GM19240 (cell line): ENCODE measurements at regions not wholly inside any gene's neighbourhood (a gene's known extent, or its start where the extent isn't known, plus 50 kb on each side); places are given as distances from the start of the nearest gene placed in this dataset.

Experiments used
- DNase-seq: peaks from one replicate; pipeline ENCODE4 v3.0.0; 2011; ENCODE audit warnings: low spot score; ENCODE audit not compliant: insufficient read length

DNA sequence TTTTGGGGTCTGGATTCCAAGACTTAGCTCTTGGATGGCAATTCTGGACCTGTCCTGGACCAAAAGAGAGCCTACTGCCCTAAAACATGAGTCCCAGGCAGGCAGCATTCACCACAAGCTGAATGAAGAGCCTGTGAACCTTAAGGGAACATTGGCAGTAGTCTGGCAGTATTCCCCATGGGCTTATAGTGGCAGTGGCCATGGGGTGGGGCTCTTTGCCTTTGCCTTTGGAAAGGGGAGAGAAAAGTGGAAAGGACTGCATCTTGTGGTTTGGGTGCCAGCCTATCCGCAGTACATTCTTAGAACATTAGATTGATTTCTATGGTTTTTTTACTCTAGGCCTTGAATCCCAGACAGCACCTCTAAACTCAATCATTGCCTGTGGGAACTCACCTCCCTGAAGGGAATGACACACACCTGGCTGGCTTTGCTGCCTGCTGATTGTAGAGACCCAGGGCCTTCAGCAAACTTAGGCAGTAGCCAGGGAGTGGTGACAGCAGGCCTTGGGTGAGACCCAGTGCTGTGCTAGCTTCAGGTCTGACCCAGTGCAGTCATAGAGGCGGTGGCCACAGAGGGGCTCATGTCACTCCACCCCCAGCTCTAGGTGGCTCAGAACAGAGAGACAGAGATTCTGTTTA, 216.3 kb downstream of the CETN3 start:
- no peak for DNase-seq

DNA sequence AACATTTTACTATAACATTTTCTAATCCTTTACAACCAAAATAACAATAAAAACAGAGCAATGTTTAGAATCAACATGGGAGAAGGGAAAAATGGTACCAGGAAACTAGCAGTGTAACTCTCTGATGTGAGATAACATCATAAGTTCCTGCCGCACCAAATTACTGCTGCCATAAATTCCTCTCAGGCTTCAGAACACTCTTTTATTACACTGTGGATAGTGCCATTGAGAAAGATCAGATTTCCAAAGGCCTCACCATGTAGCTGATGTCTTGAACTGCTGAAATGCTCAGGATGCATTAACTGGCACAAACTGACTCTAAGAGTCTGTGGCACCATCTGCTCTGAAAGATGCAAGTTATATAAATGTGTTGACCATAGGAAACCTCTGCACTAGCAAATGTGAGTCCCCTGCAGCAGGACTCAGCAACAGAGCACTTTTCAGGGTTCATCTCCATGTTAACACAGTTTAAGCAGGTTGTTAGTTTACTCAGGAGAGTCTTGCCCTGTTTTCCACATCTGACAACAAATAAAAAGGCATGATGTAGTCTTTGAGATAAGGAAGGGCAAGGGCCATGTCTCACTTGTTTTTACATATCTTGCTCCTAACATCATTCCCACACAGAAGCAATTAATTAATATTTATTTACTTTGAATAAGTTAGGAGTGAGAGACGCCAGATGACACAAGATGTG, 218.1 kb downstream of the CETN3 start:
- no peak for DNase-seq

DNA sequence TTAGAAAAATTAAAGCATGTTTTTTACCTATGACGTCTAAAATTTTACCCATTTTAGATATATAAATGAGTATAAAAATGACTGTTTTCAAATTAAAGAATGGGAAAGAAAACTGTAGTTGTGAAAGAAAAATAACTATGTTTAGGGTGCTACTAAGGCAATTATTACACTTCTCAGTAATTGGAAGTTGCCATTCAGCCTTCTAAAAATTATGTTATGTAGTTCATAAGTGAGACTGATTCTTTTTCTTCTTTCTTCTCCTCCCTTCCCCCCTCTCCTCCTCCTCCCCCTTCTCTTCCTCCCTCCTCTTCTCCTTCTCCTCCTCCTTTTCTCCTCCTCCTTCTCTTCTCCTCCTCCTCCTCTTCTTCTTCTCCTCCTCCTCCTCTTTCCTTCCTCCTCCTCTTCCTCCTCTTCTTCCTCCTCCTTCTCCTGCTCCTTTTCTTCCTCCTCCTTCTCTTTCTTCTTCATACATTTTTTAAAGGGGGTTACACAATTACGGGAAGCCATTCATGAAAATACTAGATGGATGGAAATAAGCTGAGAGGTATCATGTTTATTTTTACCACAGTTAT, 223.6 kb downstream of the CETN3 start:
- no peak for DNase-seq

DNA sequence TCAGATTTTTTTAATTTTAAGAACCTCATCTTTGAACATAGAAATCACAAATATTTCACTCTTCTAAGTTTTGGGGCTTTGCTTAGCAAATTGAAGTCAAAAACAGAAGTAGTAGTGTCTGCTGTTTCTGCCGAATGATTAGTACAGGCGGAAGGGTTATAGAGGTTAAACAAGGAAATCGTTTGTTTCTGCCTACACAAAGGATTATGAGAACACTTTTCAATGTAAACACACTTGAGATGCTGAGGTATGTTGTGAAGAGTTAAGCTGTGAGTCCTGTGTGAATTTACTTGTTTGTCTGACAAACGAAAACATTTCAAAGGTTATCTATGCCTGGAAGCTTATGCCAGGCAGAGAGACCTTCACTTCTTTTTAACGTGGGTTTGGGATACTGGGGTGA, 224.8 kb downstream of the CETN3 start:
- DNase-seq = no peak

DNA sequence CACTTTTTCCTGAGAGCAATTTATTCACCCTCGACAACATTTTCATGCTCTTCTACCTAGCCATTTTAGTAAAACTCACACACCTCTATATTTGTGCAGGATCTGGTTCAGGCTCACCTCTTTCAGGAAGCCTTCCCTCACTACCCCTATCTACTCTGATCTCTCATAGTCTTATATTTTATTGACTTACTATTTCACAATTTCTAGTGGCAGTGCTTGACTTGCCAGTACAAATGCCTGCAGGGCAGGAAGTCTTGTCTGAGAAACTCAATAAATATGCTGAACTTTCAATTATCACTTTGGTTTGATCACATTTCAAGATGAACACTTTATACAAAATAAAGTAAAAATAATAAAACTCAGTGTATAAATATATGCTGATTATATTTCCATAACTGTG, 226.8 kb downstream of the CETN3 start:
- DNase-seq = no peak

DNA sequence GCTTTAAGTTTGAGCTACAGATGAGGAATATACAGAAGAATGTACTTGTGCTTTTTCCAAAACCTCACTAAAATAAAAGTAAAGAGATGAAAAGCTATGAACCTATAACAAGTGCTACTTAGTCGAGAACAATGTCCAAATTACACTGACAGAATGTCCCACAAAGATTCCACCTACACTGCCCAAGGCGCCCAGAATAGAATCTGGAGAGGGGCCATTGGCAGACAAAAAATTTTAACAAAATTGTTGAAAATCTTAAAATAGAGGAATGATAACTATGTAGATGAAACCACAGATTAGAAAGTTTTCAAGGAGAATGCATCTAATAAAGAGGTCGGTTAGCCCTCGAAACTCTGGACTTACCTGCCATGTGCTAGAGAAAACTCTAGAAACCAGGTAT, 235.3 kb downstream of the CETN3 start:
- no peak for DNase-seq

DNA sequence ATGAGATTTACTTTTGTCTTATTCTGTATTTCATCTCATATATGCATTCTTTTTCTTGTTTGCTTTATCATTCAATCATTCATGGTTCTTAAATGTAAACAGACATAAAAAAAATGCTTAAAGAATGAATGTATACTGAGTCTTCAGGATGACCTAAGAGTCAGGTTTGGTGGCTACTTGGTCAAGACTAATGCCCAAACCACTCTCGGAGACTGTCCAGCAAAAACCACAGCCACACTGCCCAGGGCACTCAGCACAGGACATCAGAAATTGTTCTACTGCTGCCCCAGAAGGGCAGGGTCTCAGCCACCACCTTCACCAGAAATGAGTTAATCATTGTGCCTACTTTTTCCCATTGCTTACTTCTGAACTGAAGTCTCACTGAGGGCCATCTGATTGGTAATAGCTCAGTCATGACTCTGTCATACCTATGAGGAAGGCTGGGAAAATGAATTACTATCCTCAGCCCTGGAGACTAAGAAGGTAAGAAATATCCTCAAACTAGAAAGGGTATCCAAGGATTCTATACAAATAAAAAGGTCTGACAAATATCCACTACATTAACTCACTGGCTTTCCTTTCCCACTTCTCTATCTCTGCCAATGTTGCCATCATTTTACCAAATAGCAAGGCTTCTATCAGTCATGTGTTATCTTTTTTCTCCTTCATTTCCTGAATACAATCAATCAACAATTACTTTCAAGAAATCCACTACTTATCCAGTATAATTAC, 236.1 kb downstream of the CETN3 start:
- no peak for DNase-seq

DNA sequence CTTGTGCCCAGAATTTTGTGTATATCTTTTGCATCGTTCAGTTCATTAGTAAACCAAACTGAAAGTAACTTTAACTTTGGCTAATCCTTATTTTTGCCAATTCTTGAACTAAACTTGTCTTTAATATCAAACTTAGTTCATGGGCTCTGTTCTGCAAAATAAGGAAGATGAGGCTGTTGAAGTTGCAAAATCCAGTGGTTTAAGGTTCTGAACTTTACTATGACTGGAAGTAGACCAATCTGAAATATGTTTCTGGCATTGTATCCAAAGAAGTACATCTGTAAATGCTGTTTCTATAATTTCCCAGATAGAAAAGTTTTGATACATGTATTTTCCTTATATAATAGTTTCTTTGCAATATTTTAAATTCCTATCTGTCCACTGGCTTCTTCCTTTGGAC, 238.1 kb downstream of the CETN3 start:
- DNase-seq = no peak

DNA sequence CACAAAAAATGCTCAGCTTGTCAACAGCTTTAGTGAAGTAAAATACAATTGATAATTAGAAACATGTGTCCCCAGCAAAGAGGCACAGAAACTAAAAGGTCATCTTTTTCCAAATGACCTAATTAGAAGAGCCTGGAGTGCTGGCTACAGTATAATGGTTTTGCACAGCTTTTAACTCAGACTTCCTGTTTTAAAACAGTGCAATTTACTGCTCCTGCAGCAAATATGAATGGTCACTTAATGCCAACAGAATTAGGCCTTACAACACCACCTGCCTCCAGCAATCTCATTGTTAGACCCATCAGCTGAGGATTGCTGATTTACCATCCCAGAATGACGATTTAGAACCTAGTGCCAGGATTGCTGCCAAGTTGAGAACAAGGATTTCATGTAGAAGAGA, 239.3 kb downstream of the CETN3 start:
- DNase-seq = no peak

DNA sequence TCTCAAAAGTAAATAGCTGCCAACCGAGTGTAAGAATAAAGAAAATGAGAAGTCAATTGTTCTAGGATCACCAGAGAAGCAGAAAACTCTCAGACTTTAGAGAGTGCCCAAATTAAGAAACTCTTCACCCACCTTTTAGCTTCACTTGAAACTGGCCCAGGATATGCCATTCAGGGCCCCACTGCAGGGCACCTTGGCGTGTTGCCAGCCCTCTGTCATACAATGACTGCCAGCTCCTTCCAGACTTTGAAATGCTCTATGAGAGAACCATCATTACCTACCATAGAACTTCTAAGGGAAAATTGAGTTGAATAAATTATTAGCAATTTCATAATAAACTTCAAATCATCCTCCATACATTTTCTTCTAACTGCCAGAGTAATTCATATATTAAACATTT, 240.5 kb downstream of the CETN3 start:
- DNase-seq = no peak

DNA sequence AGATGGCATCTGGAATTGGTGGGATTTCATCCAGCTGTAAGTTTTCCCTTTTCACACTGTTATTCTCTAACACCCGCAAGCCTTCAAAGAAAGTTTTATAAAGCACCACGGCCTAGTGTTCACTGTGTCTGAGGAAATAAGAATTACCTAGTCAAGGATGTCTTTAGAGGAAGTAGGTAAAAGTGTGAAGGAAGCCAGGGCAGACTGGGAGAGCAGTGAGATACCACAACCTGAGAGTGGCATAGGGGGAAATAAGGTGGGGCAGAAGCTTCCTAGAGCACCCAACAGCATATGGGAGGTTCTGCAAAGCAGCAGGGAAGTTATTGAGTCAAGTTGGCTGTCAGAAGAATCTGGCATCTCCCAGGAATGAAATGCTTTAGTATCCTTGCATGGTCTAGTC, 241.2 kb downstream of the CETN3 start:
- no peak for DNase-seq

DNA sequence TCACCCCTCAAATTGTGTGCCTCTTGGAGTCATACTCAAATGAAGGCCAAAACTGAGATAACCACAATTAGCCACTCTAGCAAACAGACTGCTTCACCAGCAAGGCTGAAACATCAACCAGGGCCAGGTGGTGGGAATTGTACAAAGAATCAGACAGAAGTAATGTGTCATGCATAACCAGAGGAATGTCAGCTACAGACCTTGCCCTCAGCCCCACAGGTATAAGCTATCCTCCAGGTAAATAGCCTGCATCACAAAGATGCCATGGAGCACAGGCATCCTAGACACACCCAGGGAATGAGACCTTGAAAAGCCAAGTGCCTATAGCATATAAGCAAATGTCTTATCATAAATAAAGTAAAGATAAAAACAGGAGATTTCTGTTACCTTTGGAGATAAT, 242.7 kb downstream of the CETN3 start:
- no peak for DNase-seq

DNA sequence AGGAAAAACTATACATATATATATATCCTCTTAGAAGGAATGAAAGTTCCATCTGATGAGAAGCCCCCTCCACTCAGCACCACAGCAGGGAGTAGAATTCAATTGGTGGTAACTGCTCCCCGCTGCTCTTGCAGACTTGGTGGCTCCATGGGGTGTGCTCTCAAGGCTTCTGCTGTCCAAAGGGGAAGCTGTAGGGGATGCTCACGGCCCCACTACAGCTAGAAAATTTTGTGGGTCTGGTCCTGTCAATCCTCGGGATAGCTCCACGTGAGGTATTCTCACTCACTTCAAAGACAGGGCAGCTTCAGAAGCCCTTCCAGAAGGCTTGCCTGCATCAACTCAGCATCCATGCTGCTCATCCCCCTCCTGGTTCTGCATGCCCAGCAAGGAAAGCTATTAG, 247.2 kb downstream of the CETN3 start:
- no peak for DNase-seq

DNA sequence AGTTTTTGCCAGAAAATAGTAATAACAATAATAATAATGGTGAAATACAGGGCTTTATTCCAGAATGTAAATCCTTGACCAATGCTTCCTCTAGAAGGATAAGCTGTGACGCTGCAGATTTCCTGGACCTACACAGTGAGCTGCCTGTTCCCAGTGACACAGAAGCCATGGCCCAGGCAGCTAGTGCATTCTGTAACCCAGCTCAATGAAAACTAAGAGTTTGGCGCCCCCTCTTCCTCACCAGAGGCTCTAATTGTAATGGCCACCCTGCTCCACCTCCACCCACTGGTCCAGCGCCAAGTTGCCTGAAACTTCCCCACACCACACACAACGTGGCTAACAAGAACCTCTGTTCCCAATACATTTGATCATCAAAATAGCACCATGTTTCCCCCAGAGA, 248.1 kb downstream of the CETN3 start:
- no peak for DNase-seq

DNA sequence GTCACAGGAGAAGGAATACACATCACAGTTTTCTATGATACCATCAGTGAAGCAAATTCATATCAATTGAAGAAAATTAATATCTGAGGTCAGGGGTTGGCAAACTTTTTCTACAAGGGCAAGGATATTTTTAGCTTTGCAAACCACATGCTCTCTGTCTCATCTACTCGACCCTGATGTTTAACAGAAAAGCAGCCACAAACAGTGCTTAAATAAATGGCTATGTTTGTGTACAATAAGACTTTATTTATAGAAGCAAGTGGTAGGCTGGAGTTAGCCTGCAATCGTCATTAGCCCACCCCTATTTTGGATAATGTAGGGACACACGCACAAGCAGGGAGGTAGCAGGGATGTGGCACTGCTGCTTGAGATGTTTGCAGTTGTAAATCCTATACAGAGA, 251.4 kb downstream of the CETN3 start:
- no peak for DNase-seq

DNA sequence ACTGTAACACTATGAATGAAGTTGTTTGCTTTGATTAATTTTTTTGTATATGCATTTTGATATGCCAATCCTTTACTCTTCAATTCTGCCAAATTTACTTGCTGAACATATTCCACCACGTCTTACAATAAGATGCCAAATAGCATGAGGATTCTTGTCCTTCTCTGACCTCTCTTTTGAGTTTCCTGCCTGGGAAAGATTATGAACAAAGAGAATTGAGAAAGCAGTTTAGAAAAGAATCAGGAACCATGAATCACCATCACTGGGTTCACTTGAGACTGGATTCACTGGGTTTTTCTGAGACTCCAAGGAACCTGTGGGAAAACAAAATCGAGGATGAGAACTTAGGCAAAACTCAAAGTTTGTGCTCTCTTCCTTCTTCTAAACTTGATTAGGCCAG, 256.5 kb downstream of the CETN3 start:
- DNase-seq = no peak

DNA sequence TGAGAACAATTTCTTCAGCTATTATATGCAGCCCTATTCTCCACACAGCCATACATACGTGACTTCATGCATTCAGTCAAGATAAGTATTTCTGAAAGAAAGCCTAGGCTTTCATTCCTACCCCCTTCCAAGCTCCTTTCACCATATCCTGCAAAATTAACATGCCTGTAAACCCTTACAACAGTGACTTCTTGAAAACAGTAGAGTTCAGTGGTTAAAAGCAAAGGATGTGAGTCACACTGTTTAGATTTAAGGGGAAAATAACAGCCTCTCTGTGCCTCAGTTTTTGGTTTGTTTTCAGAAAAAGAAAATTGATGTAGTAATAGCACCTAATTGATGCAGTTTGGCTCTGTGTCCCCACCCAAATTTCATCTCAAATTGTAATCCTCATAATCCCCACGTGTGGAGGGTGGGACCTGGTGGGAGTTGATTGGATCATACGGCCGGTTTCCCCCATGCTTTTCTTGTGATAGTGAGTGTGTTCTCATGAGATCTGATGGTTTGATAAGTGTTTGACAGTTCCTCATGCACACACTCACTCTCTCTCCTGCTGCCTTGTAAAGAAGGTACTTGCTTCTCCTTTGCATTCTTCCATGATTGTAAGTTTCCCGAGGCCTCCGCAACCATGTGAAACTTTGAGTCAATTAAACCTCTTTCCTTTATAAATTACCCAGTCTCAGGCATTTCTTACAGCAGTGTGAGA, 264.8 kb downstream of the CETN3 start:
- no peak for DNase-seq

DNA sequence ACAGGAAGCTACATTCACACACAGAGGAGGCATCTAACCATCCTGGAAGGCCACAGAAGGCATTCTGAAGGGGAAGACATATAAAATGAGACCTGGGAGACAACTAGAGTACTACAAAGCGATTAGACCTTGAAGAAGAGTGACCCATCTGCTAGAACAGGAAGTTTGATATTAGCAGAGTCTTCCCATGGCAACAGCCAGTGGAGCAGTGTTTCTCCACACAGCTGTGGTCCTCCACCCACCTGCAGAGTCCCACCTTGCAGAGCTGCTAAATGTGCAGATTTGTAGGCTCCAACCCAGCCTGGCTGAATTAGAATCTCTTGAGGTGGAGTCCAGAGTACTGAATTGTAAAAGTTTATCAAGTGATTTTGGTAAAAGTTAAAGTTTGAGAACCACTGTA, 267.0 kb downstream of the CETN3 start:
- DNase-seq = no peak

DNA sequence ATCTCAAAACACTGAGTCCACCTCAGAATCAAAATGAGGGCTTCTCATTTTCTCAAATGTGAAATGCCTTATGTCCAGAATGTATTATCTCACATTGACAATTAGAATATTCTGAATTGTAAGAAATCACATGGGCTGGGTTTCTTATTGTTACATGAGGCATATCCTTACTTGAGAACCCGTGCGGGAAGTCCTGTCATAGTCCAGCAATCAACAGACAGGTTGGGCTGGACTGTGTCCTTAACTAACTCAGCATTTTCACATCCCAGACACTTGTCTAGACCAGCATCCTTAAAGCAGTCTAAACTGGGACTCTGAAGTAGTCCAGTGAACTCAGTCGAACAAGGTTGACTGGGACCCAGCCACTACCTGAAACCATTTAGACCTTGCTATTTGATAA, 267.6 kb downstream of the CETN3 start:
- no peak for DNase-seq

DNA sequence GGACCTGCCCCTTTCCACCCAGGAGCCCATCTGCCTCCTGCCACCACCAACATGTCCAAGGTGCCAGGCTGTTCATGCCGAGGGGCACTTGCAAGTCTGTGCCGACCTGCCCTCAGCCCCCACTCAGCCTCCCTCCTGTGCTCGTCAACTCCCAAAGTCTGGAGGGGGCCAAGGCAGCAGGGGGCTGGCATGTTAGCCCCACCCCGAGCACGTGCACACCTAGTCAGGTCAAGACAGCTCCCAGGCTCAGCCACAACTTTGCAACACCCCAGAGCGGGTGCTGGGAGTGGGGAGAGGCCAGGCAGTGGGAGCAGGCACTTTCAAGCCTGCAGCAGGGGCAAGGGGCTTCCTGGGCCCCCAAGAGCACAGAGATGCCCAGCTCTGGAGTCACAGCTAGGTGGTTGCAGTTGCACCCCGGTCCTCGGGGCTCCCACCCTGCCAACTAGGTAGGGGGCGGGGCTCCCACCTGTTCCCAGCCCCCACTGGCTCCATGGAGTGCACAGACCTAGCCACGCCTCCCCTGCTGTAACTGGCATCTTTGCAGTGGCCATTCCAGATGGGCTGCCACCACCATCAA, 272.5 kb downstream of the CETN3 start:
- no peak for DNase-seq

DNA sequence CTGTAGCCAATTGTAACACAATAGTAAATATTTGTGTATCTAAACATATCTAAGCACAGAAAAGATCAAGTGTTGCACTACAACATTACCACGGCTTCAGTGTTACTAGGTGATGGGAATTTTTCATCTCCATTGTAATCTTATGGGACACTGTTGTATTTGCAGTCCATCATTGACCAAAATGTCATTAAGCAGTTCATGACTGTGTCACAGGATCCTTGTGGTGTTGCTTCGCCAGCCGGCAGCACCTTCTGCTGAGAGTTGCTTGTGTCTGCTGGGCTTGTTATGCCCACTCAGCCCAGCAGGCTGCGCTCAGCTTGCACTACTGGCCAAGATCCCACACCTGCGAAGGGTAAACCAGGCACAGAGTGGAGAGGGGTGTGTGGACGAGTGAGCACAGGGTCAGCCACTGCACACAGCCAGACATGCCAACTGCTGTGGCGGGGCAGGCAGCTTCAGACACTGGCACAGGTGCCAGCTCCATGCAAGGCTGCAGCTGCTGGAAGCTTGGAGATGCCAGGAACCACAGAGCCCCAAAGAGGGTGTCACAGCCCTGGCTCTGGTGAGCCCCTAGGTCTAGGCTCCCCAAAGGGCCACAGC, 273.7 kb downstream of the CETN3 start:
- no peak for DNase-seq
